ENCODE measurements at regions not wholly inside any gene's neighbourhood (a gene's known extent, or its start where the extent isn't known, plus 50 kb on each side); places are given as distances from the start of the nearest gene placed in this dataset.

DNA sequence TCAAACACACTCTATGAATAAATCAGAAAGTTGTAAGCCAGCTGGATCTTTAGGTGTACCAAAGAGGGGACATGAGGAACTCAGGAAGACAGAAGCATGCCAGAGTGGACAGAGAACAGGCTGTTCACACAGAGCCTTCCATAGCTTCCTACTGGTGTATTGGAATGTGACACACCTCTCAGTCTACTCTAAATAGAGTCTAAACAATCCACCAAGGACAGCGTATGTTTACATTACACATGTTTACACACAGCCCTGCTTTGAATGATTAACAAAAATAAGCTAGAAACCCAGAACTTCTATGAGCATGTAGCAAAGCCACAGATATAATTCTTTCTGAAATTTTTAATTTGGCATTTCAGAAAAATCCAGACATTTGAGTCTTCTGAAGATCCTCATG, 1279.0 kb upstream of the CDH8 start:
- TF ChIP-seq POLR2A (IDR thresholded peaks at IDR 0.05) = no peak
- TF ChIP-seq, protein P1, sequence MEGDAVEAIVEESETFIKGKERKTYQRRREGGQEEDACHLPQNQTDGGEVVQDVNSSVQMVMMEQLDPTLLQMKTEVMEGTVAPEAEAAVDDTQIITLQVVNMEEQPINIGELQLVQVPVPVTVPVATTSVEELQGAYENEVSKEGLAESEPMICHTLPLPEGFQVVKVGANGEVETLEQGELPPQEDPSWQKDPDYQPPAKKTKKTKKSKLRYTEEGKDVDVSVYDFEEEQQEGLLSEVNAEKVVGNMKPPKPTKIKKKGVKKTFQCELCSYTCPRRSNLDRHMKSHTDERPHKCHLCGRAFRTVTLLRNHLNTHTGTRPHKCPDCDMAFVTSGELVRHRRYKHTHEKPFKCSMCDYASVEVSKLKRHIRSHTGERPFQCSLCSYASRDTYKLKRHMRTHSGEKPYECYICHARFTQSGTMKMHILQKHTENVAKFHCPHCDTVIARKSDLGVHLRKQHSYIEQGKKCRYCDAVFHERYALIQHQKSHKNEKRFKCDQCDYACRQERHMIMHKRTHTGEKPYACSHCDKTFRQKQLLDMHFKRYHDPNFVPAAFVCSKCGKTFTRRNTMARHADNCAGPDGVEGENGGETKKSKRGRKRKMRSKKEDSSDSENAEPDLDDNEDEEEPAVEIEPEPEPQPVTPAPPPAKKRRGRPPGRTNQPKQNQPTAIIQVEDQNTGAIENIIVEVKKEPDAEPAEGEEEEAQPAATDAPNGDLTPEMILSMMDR (IDR thresholded peaks at IDR 0.05) = no peak

All from thyroid gland (tissue), 4 donors.